Ovary (tissue), 3 donors: ENCODE measurements at regions not wholly inside any gene's neighbourhood (a gene's known extent, or its start where the extent isn't known, plus 50 kb on each side); places are given as distances from the start of the nearest gene placed in this dataset.

ENCODE experiments used
- CTCF ChIP-seq, 3 donors: fragments of 450-650 bp in 2 of 3; fragments of 200-600 bp in 1 of 3; IDR thresholded peaks; one replicate each; pipeline versions ENCODE4 v1.5.1 to v1.8.0; 2016 to 2022; ENCODE audit warnings: antibody characterized with exemption in 3 of 3, mild to moderate bottlenecking in 1 of 3
- EP300 ChIP-seq: sonication (generic); formaldehyde crosslinking; IDR thresholded peaks from one replicate; pipeline ENCODE4 v1.6.1; 2017; ENCODE audit warnings: antibody characterized with exemption
- POLR2A ChIP-seq: fragments of 450-650 bp; IDR thresholded peaks from one replicate; pipeline ENCODE4 v1.6.1; 2017; ENCODE audit warnings: antibody characterized with exemption, mild to moderate bottlenecking, moderate library complexity
- donor health status: DM: no; HTN: no; CAD: no.

GRCh38 chr7:130935564-130936157, 201.7 kb upstream of the KLF14 start:
- TF ChIP-seq CTCF (IDR thresholded peaks at IDR 0.05) (no peak), POLR2A (no peak), EP300 (no peak)
